GM12874 (cell line): ENCODE measurements at regions not wholly inside any gene's neighbourhood (a gene's known extent, or its start where the extent isn't known, plus 50 kb on each side); places are given as distances from the start of the nearest gene placed in this dataset.

Experiments used
- CTCF ChIP-seq: IDR thresholded peaks from 2 replicates; pipeline ENCODE4 v1.5.1; 2011; ENCODE audit warnings: low read depth, mild to moderate bottlenecking, control low read depth, low read length, moderate library complexity; ENCODE audit not compliant: insufficient read depth

- TF ChIP-seq CTCF: no peak
Observed at GRCh38 chr1:9437961-9438430, 101.3 kb upstream of the SLC25A33 start.

- TF ChIP-seq CTCF: no peak
Observed at GRCh38 chr1:9438431-9439073, 100.7 kb upstream of the SLC25A33 start.

- TF ChIP-seq CTCF: no peak
Observed at GRCh38 chr1:9439074-9439761, 100.0 kb upstream of the SLC25A33 start.

GRCh38 chr1:9440261-9440660 is 99.0 kb upstream of the SLC25A33 start:
- TF ChIP-seq CTCF: no peak

GRCh38 chr1:9440763-9441194 is 98.5 kb upstream of the SLC25A33 start:
- no peak for TF ChIP-seq CTCF

- no peak for TF ChIP-seq CTCF
Observed at GRCh38 chr1:9441451-9442133, 97.7 kb upstream of the SLC25A33 start.

GRCh38 chr1:9442278-9442846 is 96.9 kb upstream of the SLC25A33 start:
- TF ChIP-seq CTCF: no peak
